Omental fat pad (tissue), 3 donors: ENCODE measurements at regions not wholly inside any gene's neighbourhood (a gene's known extent, or its start where the extent isn't known, plus 50 kb on each side); places are given as distances from the start of the nearest gene placed in this dataset.

Experiments used
- ATAC-seq: fragments of 150-250 bp; one replicate; pipeline ENCODE4 v1.9.1; 2016; ENCODE audit warnings: mild to moderate bottlenecking, moderate library complexity; ENCODE audit not compliant: low FRiP score
- DNase-seq: peaks from one replicate; pipeline ENCODE4 v3.0.0-alpha.2; 2019; ENCODE audit warnings: low spot score
- CTCF ChIP-seq, 3 donors: fragments of 450-650 bp; IDR thresholded peaks; one replicate each; pipeline ENCODE4 v1.5.1; 2016 to 2017; ENCODE audit warnings: antibody characterized with exemption in 3 of 3, mild to moderate bottlenecking in 3 of 3, moderate library complexity in 2 of 3

- ATAC-seq (no peak), DNase-seq (no peak)
- TF ChIP-seq CTCF (IDR thresholded peaks at IDR 0.05) = no peak
Measured at GRCh38 chr9:1235650-1236049, 185.5 kb downstream of the DMRT2 start.

GRCh38 chr9:1236061-1236460 lies 185.9 kb downstream of the DMRT2 start:
- ATAC-seq (no peak), DNase-seq (no peak)
- no peak for TF ChIP-seq CTCF (IDR thresholded peaks at IDR 0.05)

GRCh38 chr9:1238407-1238806 lies 188.2 kb downstream of the DMRT2 start:
- ATAC-seq (no peak), DNase-seq (no peak)
- no peak for TF ChIP-seq CTCF (IDR thresholded peaks at IDR 0.05)

GRCh38 chr9:1248743-1249142 lies 198.6 kb downstream of the DMRT2 start:
- TF ChIP-seq CTCF (IDR thresholded peaks at IDR 0.05) = no peak
- no peak for DNase-seq
- no peak for ATAC-seq

- no peak for TF ChIP-seq CTCF (IDR thresholded peaks at IDR 0.05)
- DNase-seq (no peak), ATAC-seq (no peak)
Measured at GRCh38 chr9:1253064-1253979, 203.2 kb downstream of the DMRT2 start.

- TF ChIP-seq CTCF (IDR thresholded peaks at IDR 0.05) = no peak
- ATAC-seq (no peak), DNase-seq (no peak)
Measured at GRCh38 chr9:1254071-1254470, 203.9 kb downstream of the DMRT2 start.

GRCh38 chr9:1256178-1256577 lies 206.0 kb downstream of the DMRT2 start:
- TF ChIP-seq CTCF (IDR thresholded peaks at IDR 0.05) = no peak
- ATAC-seq (no peak), DNase-seq (no peak)
